SK-N-SH treated with all-trans-retinoic acid at 6 μM for 48 hours (cell line): ENCODE measurements at regions not wholly inside any gene's neighbourhood (a gene's known extent, or its start where the extent isn't known, plus 50 kb on each side); places are given as distances from the start of the nearest gene placed in this dataset.

Experiments used
- ATAC-seq: fragments of 200-7000 bp; cut with Tn5 transposase; 3 replicates; pipeline ENCODE4 v1.9.1; 2020; ENCODE audit warnings: mild to moderate bottlenecking, moderate library complexity
- ESRRG ChIP-seq: fragments of 250-450 bp; sonication (Bioruptor Pico); IDR thresholded peaks from 2 replicates; pipeline ENCODE4 v1.6.1; 2021; ENCODE audit warnings: mild to moderate bottlenecking
- GLIS3 ChIP-seq: fragments of 250-450 bp; sonication (Bioruptor Pico); IDR thresholded peaks from 2 replicates; pipeline ENCODE4 v1.5.0; 2020; ENCODE audit warnings: mild to moderate bottlenecking, moderate library complexity
- ISL1 ChIP-seq: fragments of 250-450 bp; sonication (Bioruptor Pico); IDR thresholded peaks from 2 replicates; pipeline ENCODE4 v2.1.2; 2022; ENCODE audit warnings: mild to moderate bottlenecking, moderate library complexity
- OSR1 ChIP-seq: fragments of 250-450 bp; sonication (Bioruptor Pico); IDR thresholded peaks from 2 replicates; pipeline ENCODE4 v1.8.0; 2022; ENCODE audit warnings: moderate library complexity, mild to moderate bottlenecking, inconsistent platforms
- PATZ1 ChIP-seq: fragments of 250-450 bp; sonication (Bioruptor Pico); IDR thresholded peaks from 2 replicates; pipeline ENCODE4 v1.8.0; 2020; ENCODE audit warnings: mild to moderate bottlenecking, moderate library complexity, borderline replicate concordance
- RARB ChIP-seq: fragments of 250-450 bp; sonication (Bioruptor Pico); IDR thresholded peaks from 2 replicates; pipeline ENCODE4 v1.8.0; 2021; ENCODE audit warnings: mild to moderate bottlenecking, moderate library complexity
- TOX ChIP-seq: fragments of 250-450 bp; sonication (Bioruptor Pico); IDR thresholded peaks from 2 replicates; pipeline ENCODE4 v1.8.0; 2021; ENCODE audit warnings: mild to moderate bottlenecking, moderate library complexity, borderline replicate concordance
- TSHZ2 ChIP-seq: fragments of 250-450 bp; sonication (Bioruptor Pico); IDR thresholded peaks from 2 replicates; pipeline ENCODE4 v1.5.0; 2020; ENCODE audit warnings: mild to moderate bottlenecking, moderate library complexity
- ZC3H10 ChIP-seq: fragments of 250-450 bp; sonication (Bioruptor Pico); IDR thresholded peaks from 2 replicates; pipeline ENCODE4 v1.5.1; 2021; ENCODE audit warnings: mild to moderate bottlenecking, moderate library complexity
- ZFP30 ChIP-seq: fragments of 450-650 bp; formaldehyde crosslinking; IDR thresholded peaks from 2 replicates; pipeline ENCODE4 v1.5.0; 2022; ENCODE audit warnings: mild to moderate bottlenecking, moderate library complexity
- ZNF565 ChIP-seq: fragments of 450-650 bp; formaldehyde crosslinking; conservative IDR thresholded peaks from 2 replicates; pipeline ENCODE4 v1.5.0; 2020; ENCODE audit warnings: low read depth, mild to moderate bottlenecking, moderate library complexity
- ZNF70 ChIP-seq: fragments of 450-650 bp; formaldehyde crosslinking; IDR thresholded peaks from 2 replicates; pipeline ENCODE4 v1.5.0; 2020; ENCODE audit warnings: mild to moderate bottlenecking, moderate library complexity
- ZNF8 ChIP-seq: fragments of 450-650 bp; formaldehyde crosslinking; IDR thresholded peaks from 2 replicates; pipeline ENCODE4 v1.5.0; 2020; ENCODE audit warnings: mild to moderate bottlenecking, moderate library complexity
- TF ChIP-seq, protein P1 (sequence below): fragments of 250-450 bp; sonication (Bioruptor Pico); IDR thresholded peaks from 2 replicates; pipeline ENCODE4 v1.5.1; 2020; ENCODE audit warnings: low read depth, mild to moderate bottlenecking, moderate library complexity

DNA sequence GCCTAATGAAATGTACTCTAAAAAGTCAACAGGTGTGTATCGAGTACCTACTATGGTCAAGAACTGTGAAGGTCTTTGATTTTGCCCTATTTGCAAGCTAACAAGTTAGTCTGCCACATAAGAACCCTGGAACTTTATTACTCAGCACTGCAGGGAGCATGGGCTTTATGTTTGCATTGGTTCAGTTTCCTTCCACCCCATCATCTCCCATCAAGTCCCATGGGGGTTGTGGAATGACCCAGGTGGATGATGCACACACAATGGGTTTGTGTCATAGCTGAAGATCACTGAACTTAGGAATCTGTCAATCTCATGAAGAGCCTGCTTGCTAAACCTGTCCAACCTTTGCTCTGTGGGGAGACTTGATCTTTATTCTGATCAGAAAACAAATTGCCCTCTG is 265.5 kb downstream of the RPRM start (continued):
- TF ChIP-seq, protein P1, sequence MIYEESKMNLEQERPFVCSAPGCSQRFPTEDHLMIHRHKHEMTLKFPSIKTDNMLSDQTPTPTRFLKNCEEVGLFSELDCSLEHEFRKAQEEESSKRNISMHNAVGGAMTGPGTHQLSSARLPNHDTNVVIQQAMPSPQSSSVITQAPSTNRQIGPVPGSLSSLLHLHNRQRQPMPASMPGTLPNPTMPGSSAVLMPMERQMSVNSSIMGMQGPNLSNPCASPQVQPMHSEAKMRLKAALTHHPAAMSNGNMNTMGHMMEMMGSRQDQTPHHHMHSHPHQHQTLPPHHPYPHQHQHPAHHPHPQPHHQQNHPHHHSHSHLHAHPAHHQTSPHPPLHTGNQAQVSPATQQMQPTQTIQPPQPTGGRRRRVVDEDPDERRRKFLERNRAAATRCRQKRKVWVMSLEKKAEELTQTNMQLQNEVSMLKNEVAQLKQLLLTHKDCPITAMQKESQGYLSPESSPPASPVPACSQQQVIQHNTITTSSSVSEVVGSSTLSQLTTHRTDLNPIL (CRISPR knock-in tag): no peak
- TF ChIP-seq ZC3H10 (CRISPR knock-in tag): no peak

DNA sequence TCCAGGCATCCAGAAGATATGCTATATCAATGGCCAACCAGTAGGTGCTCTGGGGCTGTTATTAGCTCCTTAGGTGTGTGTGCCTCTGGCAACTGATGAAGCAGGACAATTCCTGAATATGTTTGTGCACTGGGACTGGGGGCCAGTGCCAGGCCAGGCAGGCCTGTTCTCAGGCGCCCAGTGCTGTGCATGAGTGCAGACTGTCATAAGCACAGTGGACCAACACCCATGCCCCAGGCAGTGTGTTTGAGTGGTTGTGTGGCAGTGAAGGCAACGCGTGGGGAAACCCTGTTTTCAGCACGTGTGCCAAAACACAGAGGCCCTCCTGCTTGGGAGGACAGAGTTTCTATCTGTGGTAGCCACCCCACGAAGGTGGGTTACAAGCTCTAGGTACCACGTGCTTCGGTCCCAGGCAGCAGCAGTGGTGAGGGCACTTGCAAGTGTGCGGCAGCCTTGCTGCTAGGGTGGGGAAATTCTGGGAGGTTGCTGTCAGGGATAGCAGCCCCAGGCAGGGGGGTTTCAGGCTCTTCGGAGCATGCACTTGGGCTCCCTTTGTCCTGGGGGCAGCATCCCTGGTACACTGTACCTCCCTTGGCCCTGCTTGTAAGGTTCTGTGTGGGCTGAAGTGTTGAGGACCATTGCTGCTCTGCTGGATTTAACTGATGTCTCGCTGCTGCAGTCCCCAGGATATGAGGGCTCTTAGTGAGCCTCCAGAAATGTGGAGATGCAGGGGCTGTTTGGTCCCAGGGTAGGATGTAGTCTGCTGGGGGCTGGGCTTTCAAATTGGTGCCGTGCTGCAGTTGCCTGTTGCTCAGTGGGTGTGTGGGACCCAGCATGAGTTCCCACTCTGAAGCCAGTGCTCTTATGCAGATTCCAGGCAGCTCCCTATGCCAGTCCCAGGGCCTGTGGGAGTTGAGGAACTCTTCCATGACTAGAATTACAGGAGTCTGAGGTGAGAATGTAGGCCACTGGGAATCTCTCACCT is 280.9 kb downstream of the RPRM start:
- ATAC-seq: no peak
- TF ChIP-seq ZC3H10 (CRISPR knock-in tag): no peak
- no peak for TF ChIP-seq TOX (CRISPR knock-in tag)
- no peak for TF ChIP-seq PATZ1 (CRISPR knock-in tag)
- TF ChIP-seq RARB: no peak
- no peak for TF ChIP-seq ISL1 (CRISPR knock-in tag)
- no peak for TF ChIP-seq ZNF8
- TF ChIP-seq ZNF565 (CRISPR knock-in tag): no peak

GRCh38 chr2:153196378-153197058 is 282.0 kb downstream of the RPRM start:
- TF ChIP-seq OSR1 (CRISPR knock-in tag): no peak
- no peak for TF ChIP-seq ZFP30 (CRISPR knock-in tag)
- TF ChIP-seq, protein P1 (CRISPR knock-in tag): no peak
- TF ChIP-seq ESRRG: no peak
- TF ChIP-seq ZC3H10 (CRISPR knock-in tag): no peak
- TF ChIP-seq TSHZ2 (CRISPR knock-in tag): no peak
- TF ChIP-seq ZNF565 (CRISPR knock-in tag): no peak
- no peak for TF ChIP-seq GLIS3
- TF ChIP-seq, all 23 proteins: peak for 0

GRCh38 chr2:153195342-153195741 is 283.2 kb downstream of the RPRM start:
- TF ChIP-seq TOX (CRISPR knock-in tag) (no peak), OSR1 (CRISPR knock-in tag) (no peak), ZNF70 (CRISPR knock-in tag) (no peak), ZC3H10 (CRISPR knock-in tag) (no peak), ZNF565 (CRISPR knock-in tag) (no peak)
- TF ChIP-seq, protein P1 (CRISPR knock-in tag): no peak
- ATAC-seq: no peak

More at GRCh38 chr2:153196378-153197058, 282.0 kb downstream of the RPRM start:
- ATAC-seq: no peak
